ENCODE measurements at regions not wholly inside any gene's neighbourhood (a gene's known extent, or its start where the extent isn't known, plus 50 kb on each side); places are given as distances from the start of the nearest gene placed in this dataset.

- Histone ChIP-seq H3K36me3 (ENCODE audit: control insufficient read depth, insufficient read depth, low read length) (no peaks in the 10 kb centered on the region), H3K4me3 (ENCODE audit: low read depth, low read length) (no peak overlapping the region), H3K27me3 (ENCODE audit: control insufficient read depth, insufficient read depth, low read length) (no peaks in the 10 kb centered on the region)
- TF ChIP-seq CTCF (IDR thresholded peaks at IDR 0.05; ENCODE audit: insufficient read depth, low read length, poor library complexity, severe bottlenecking): no peak
- DNase-seq (ENCODE audit: low read depth): no peak
Observed at GRCh38 chr5:105695941-105696340, 1974.8 kb downstream of the EFNA5 start.

- TF ChIP-seq CTCF (IDR thresholded peaks at IDR 0.05; ENCODE audit: insufficient read depth, low read length, poor library complexity, severe bottlenecking): no peak
- Histone ChIP-seq H3K27me3 (ENCODE audit: control insufficient read depth, insufficient read depth, low read length) (no peaks in the 10 kb centered on the region), H3K4me3 (ENCODE audit: low read depth, low read length) (no peak overlapping the region), H3K36me3 (ENCODE audit: control insufficient read depth, insufficient read depth, low read length) (no peaks in the 10 kb centered on the region)
- DNase-seq (ENCODE audit: low read depth): no peak
Observed at GRCh38 chr5:105689596-105689995, 1981.1 kb downstream of the EFNA5 start.

- DNase-seq (ENCODE audit: low read depth): no peak
- no peak for TF ChIP-seq CTCF (IDR thresholded peaks at IDR 0.05; ENCODE audit: insufficient read depth, low read length, poor library complexity, severe bottlenecking)
- Histone ChIP-seq H3K27me3 (ENCODE audit: control insufficient read depth, insufficient read depth, low read length) (no peaks in the 10 kb centered on the region), H3K36me3 (ENCODE audit: control insufficient read depth, insufficient read depth, low read length) (no peaks in the 10 kb centered on the region), H3K4me3 (ENCODE audit: low read depth, low read length) (no peak overlapping the region)
Observed at GRCh38 chr5:105688227-105688792, 1982.4 kb downstream of the EFNA5 start.

GRCh38 chr5:105687493-105687892 lies 1983.2 kb downstream of the EFNA5 start:
- DNase-seq (ENCODE audit: low read depth): no peak
- Histone ChIP-seq H3K4me3 (ENCODE audit: low read depth, low read length) (no peak overlapping the region), H3K36me3 (ENCODE audit: control insufficient read depth, insufficient read depth, low read length) (no peaks in the 10 kb centered on the region), H3K27me3 (ENCODE audit: control insufficient read depth, insufficient read depth, low read length) (no peaks in the 10 kb centered on the region)
- TF ChIP-seq CTCF (IDR thresholded peaks at IDR 0.05; ENCODE audit: insufficient read depth, low read length, poor library complexity, severe bottlenecking): no peak

GRCh38 chr5:105685884-105686283 lies 1984.9 kb downstream of the EFNA5 start:
- no peak overlapping the region for H3K4me3 ChIP-seq (ENCODE audit: low read depth, low read length)
- no peak for TF ChIP-seq CTCF (IDR thresholded peaks at IDR 0.05; ENCODE audit: insufficient read depth, low read length, poor library complexity, severe bottlenecking)

GRCh38 chr5:105684799-105685198 lies 1985.9 kb downstream of the EFNA5 start:
- Histone ChIP-seq H3K27me3 (ENCODE audit: control insufficient read depth, insufficient read depth, low read length) (no peaks in the 10 kb centered on the region), H3K4me3 (ENCODE audit: low read depth, low read length) (no peak overlapping the region), H3K36me3 (ENCODE audit: control insufficient read depth, insufficient read depth, low read length) (no peaks in the 10 kb centered on the region)
- TF ChIP-seq CTCF (IDR thresholded peaks at IDR 0.05; ENCODE audit: insufficient read depth, low read length, poor library complexity, severe bottlenecking): no peak
- DNase-seq (ENCODE audit: low read depth): no peak

More at GRCh38 chr5:105685884-105686283, 1984.9 kb downstream of the EFNA5 start:
- no peak for DNase-seq (ENCODE audit: low read depth)
- H3K36me3 ChIP-seq (ENCODE audit: control insufficient read depth, insufficient read depth, low read length): no peaks in the 10 kb centered on the region
- H3K27me3 ChIP-seq (ENCODE audit: control insufficient read depth, insufficient read depth, low read length): no peaks in the 10 kb centered on the region
